ENCODE measurements at regions not wholly inside any gene's neighbourhood (a gene's known extent, or its start where the extent isn't known, plus 50 kb on each side); places are given as distances from the start of the nearest gene placed in this dataset.

DNA sequence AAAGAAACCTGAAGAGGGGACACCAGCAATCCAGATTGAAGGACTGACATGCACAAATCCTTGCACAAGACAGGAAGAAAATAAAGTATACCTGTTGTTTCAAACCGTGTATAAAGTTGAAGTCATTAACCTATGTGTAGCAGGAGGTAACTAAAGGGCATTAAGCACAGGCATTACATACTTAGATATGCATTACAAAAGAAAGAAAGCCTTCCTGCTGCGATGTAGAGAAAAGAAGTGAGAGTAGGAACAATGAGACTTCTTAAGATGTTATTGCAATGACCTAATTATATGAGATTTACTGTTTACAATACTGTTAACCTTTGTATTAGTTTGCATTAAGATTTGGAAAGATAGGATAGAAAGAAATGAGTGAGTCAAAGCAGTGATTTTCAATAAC lies 308.9 kb upstream of the PTPRD start:
- intact Hi-C loops (cut with micrococcal nuclease), result no loop called here
- dilution Hi-C loops (cut with MboI; ENCODE audit: extremely low pct_ligation_motif_present, low sequenced_read_pairs), result no loop called here
- CTCF ChIA-PET, result no interaction called here

More for the DNA sequence above, 308.9 kb upstream of the PTPRD start:
- DNase-seq (ENCODE audit: low read depth, low spot score), result no peak
- POLR2A ChIA-PET, result no interaction called here
- no peak for FAIRE-seq
- H3K27ac ChIP-seq (ENCODE audit: insufficient read depth, low read depth, low read length), result no peak overlapping the region
- no peaks in the 10 kb centered on the region for H3K9me3 ChIP-seq (replicated peaks; ENCODE audit: control insufficient read depth, insufficient read depth, low read length)
- H3K27me3 ChIP-seq (ENCODE audit: control insufficient read depth in 2 of 2, insufficient read depth in 2 of 2, low read length in 2 of 2), result no peaks in the 10 kb centered on the region
- no peaks in the 10 kb centered on the region for H3K79me2 ChIP-seq (ENCODE audit: control insufficient read depth, insufficient read depth, low read length)
- no peak overlapping the region for H3K4me2 ChIP-seq (ENCODE audit: insufficient read depth, low read length)
- BruUV-seq (replicated peaks), result no TSS peak
- H3K36me3 ChIP-seq (ENCODE audit: control insufficient read depth in 2 of 2, extremely low read depth in 1 of 2, insufficient read depth in 2 of 2, low read length in 2 of 2), result no peaks in the 10 kb centered on the region
- H3K4me1 ChIP-seq (ENCODE audit: control insufficient read depth, extremely low read depth, insufficient read depth, low read length), result no peaks in the 10 kb centered on the region
- H2AFZ ChIP-seq (ENCODE audit: low read depth, low read length), result no peak overlapping the region
- no peaks in the 10 kb centered on the region for H3K9me1 ChIP-seq (replicated peaks; ENCODE audit: control insufficient read depth, extremely low read depth, insufficient read depth, low read length)
- no peak overlapping the region for H3K4me3 ChIP-seq (replicated peaks in 1 of 3; ENCODE audit: insufficient read depth in 1 of 3, low read depth in 1 of 3, low read length in 3 of 3)
- no peak for TF ChIP-seq GATA2 (IDR thresholded peaks at IDR 0.05; ENCODE audit: insufficient read depth, insufficient read length, low read depth, low read length)
- no peak for TF ChIP-seq EZH2 (IDR thresholded peaks at IDR 0.05; ENCODE audit: borderline replicate concordance, low read depth, low read length, severe bottlenecking)
- no peak for TF ChIP-seq POLR2AphosphoS5 (IDR thresholded peaks at IDR 0.05; ENCODE audit: insufficient read depth, low read depth, low read length)
- TF ChIP-seq JUN (IDR thresholded peaks at IDR 0.05; ENCODE audit: borderline replicate concordance, insufficient read depth, insufficient read length, low read depth), result no peak
- no peak for TF ChIP-seq POLR2A (IDR thresholded peaks at IDR 0.05; ENCODE audit: low read depth, low read length)
- TF ChIP-seq MYC (IDR thresholded peaks at IDR 0.05; ENCODE audit: low read depth, low read length), result no peak
- no peak for TF ChIP-seq FOS (IDR thresholded peaks at IDR 0.05; ENCODE audit: borderline replicate concordance, insufficient read depth, low read length)
- TF ChIP-seq, protein P1, sequence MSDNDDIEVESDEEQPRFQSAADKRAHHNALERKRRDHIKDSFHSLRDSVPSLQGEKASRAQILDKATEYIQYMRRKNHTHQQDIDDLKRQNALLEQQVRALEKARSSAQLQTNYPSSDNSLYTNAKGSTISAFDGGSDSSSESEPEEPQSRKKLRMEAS (IDR thresholded peaks at IDR 0.05; ENCODE audit: insufficient read depth, insufficient read length), result no peak
- TF ChIP-seq, protein P2, sequence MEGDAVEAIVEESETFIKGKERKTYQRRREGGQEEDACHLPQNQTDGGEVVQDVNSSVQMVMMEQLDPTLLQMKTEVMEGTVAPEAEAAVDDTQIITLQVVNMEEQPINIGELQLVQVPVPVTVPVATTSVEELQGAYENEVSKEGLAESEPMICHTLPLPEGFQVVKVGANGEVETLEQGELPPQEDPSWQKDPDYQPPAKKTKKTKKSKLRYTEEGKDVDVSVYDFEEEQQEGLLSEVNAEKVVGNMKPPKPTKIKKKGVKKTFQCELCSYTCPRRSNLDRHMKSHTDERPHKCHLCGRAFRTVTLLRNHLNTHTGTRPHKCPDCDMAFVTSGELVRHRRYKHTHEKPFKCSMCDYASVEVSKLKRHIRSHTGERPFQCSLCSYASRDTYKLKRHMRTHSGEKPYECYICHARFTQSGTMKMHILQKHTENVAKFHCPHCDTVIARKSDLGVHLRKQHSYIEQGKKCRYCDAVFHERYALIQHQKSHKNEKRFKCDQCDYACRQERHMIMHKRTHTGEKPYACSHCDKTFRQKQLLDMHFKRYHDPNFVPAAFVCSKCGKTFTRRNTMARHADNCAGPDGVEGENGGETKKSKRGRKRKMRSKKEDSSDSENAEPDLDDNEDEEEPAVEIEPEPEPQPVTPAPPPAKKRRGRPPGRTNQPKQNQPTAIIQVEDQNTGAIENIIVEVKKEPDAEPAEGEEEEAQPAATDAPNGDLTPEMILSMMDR (IDR thresholded peaks at IDR 0.05; ENCODE audit: extremely low read depth in 1 of 2, insufficient read depth in 1 of 2, low read depth in 1 of 2, low read length in 2 of 2), result no peak
- no peaks in the 10 kb centered on the region for H4K20me1 ChIP-seq (replicated peaks; ENCODE audit: control insufficient read depth, extremely low read depth, insufficient read depth, low read length)
- no peak overlapping the region for H3K9ac ChIP-seq (replicated peaks; ENCODE audit: extremely low read depth, insufficient read depth, low read length)
